Osteocyte (in vitro differentiated cells): ENCODE measurements at regions not wholly inside any gene's neighbourhood (a gene's known extent, or its start where the extent isn't known, plus 50 kb on each side); places are given as distances from the start of the nearest gene placed in this dataset.
"Not testable (repeated sequence)": the region's sequence is repeated elsewhere in the genome, so short reads cannot be mapped to it uniquely, and the experiment has no call there.

Experiments
- DNase-seq: peaks from one replicate; pipeline ENCODE4 v3.0.0; 2021; ENCODE audit warnings: mixed read lengths; ENCODE audit not compliant: unreplicated experiment; ENCODE audit errors: extremely low spot score
- H3K27ac Mint-ChIP-seq: one replicate; pipeline ENCODE4 v1.8.0; 2021; ENCODE audit warnings: mild to moderate bottlenecking, mixed read lengths; ENCODE audit not compliant: unreplicated experiment
- H3K27me3 Mint-ChIP-seq: one replicate; pipeline ENCODE4 v1.8.0; 2021; ENCODE audit warnings: mixed read lengths; ENCODE audit not compliant: unreplicated experiment
- H3K36me3 Mint-ChIP-seq: one replicate; pipeline ENCODE4 v1.8.0; 2021; ENCODE audit warnings: mixed read lengths; ENCODE audit not compliant: unreplicated experiment
- H3K4me1 Mint-ChIP-seq: one replicate; pipeline ENCODE4 v1.8.0; 2021; ENCODE audit warnings: mixed read lengths; ENCODE audit not compliant: unreplicated experiment
- H3K4me3 Mint-ChIP-seq: one replicate; pipeline ENCODE4 v1.8.0; 2021; ENCODE audit warnings: mild to moderate bottlenecking, moderate library complexity, mixed read lengths; ENCODE audit not compliant: unreplicated experiment
- H3K9me3 Mint-ChIP-seq: one replicate; pipeline ENCODE4 v1.8.0; 2021; ENCODE audit warnings: mixed read lengths; ENCODE audit not compliant: unreplicated experiment
- TF ChIP-seq, protein P1 (sequence below): fragments of 200-600 bp; sonication (generic); IDR thresholded peaks from 2 replicates; pipeline ENCODE4 v1.5.0; 2021; ENCODE audit warnings: antibody characterized with exemption, mild to moderate bottlenecking, moderate library complexity

DNA sequence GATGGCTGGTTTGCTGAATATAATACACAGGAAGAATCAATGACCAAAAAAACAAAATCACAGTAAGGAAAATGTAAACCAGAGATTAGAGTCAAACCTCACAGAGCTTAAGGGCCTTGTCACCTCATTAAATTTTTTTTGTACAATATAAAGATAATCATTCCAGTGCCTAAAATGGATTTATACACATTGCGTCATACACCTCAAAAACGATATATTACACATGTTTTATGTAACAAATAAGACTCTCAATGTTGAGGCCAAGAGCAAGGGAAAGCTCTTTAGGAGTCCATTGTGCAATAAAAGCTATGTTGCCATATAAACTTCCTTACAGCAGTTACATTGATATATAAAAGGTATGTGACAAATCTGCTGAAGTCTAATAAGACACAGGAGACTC is 856.7 kb upstream of the SLITRK1 start:
- H3K27me3 Mint-ChIP-seq: peaks cover 9% of the 10 kb centered on the region
- H3K9me3 Mint-ChIP-seq: no peaks in the 10 kb centered on the region
- DNase-seq: no peak
- H3K4me3 Mint-ChIP-seq: no peak overlapping the region
- H3K4me1 Mint-ChIP-seq: no peaks in the 10 kb centered on the region
- no peak overlapping the region for H3K27ac Mint-ChIP-seq
- TF ChIP-seq, protein P1, sequence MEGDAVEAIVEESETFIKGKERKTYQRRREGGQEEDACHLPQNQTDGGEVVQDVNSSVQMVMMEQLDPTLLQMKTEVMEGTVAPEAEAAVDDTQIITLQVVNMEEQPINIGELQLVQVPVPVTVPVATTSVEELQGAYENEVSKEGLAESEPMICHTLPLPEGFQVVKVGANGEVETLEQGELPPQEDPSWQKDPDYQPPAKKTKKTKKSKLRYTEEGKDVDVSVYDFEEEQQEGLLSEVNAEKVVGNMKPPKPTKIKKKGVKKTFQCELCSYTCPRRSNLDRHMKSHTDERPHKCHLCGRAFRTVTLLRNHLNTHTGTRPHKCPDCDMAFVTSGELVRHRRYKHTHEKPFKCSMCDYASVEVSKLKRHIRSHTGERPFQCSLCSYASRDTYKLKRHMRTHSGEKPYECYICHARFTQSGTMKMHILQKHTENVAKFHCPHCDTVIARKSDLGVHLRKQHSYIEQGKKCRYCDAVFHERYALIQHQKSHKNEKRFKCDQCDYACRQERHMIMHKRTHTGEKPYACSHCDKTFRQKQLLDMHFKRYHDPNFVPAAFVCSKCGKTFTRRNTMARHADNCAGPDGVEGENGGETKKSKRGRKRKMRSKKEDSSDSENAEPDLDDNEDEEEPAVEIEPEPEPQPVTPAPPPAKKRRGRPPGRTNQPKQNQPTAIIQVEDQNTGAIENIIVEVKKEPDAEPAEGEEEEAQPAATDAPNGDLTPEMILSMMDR: no peak
- no peaks in the 10 kb centered on the region for H3K36me3 Mint-ChIP-seq

DNA sequence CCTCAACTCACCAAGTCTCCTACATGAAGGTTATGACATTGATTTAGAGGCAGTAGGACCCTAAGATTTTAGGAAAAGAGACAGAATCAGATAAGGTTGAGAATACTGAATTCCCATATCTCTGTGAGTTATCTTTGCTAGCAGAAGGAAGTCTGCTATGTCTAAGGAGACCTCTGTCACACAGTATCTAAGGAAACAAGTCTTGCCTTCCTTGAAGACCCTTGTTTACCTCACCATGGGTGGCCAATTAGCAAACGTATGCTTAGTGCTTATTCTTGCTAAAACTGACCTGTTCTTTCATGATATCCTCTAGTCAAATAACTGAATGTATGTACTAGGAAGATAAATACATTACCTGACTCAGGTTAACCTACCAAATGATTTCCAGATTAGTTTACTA is 855.4 kb upstream of the SLITRK1 start:
- Mint-ChIP-seq H3K27me3 (peaks cover 6% of the 10 kb centered on the region), H3K27ac (no peak overlapping the region), H3K4me1 (no peaks in the 10 kb centered on the region), H3K4me3 (no peak overlapping the region), H3K9me3 (no peaks in the 10 kb centered on the region), H3K36me3 (no peaks in the 10 kb centered on the region)
- TF ChIP-seq, protein P1: no peak
- DNase-seq: no peak

DNA sequence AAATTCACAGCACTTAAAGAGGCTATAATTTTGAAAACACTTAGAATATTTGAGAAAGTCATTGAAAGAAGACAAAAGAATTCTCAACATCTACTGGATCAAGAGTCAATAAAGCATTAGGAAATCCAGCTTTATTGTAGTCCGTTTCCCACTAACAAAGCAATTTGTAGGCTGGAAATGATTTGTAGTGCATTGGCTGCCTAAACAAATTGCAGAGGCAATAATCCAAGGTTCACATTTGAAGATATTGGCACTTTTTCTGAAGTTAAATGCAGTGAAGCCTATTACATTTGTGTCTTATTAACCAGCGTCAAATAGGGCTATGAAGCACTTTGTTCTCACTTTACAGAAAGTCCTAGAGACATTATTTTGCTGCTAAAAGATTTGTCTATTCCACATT is 848.1 kb upstream of the SLITRK1 start:
- Mint-ChIP-seq H3K9me3 (no peaks in the 10 kb centered on the region), H3K27ac (no peak overlapping the region), H3K27me3 (no peaks in the 10 kb centered on the region), H3K36me3 (no peaks in the 10 kb centered on the region), H3K4me3 (no peak overlapping the region), H3K4me1 (no peaks in the 10 kb centered on the region)
- no peak for DNase-seq
- TF ChIP-seq, protein P1: no peak

DNA sequence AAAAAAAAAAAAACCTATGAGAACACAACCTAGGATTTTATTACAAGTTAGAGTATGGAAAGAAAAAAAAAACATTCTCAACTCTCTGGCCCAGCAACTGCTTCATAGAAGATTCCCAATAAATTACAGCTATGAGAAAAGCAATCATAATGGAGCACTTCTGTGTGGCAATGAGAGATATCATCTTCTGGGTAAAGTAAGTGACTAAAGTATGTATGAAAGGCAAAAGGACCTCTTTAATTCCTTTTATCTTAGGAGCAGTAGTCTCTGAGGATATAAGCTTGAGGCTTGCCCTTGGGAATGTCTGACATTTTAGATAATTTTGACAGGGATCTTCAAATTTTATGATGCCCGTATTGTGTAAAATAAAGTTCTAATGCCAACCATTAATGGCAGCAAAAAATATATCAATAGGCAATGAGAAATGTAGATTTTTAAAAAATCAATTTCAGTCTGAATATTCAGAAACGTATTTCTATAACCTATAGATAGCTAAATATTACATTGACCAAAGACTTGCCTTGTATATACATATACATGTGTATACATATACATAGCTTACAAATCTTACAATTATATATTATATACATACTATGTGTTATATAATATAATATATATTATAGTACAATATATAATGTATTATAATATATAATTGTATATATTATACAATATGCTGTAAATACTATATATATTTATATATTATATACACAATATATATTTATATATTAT is 823.9 kb upstream of the SLITRK1 start:
- no peak for DNase-seq
- peaks cover 6% of the 10 kb centered on the region for H3K9me3 Mint-ChIP-seq
- no peak overlapping the region for H3K4me3 Mint-ChIP-seq
- H3K27ac Mint-ChIP-seq: no peak overlapping the region
- no peaks in the 10 kb centered on the region for H3K36me3 Mint-ChIP-seq
- H3K4me1 Mint-ChIP-seq: peaks cover 26% of the 10 kb centered on the region
- TF ChIP-seq, protein P1: no peak
- H3K27me3 Mint-ChIP-seq: no peaks in the 10 kb centered on the region

DNA sequence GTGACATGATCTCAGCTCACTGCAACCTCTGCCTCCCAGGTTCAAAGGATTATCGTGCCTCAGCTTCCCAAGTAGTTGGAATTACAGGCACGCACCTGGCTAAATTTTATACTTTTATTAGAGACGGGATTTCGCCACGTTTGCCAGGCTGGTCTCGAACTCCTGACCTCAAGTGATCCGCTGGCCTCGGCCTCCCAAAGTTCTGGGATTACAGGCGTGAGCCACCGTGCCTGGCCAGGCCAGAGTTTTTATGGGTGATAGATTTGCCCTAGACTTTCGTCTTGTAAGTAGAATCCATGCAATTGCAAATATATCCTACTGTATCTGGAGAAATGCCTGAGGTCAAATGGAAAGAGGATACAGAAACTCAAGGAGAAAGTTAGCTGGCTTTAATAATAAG is 819.9 kb upstream of the SLITRK1 start:
- TF ChIP-seq, protein P1: no peak
- H3K27ac Mint-ChIP-seq: no peak overlapping the region
- no peak for DNase-seq
- no peaks in the 10 kb centered on the region for H3K27me3 Mint-ChIP-seq
- peaks cover 26% of the 10 kb centered on the region for H3K4me1 Mint-ChIP-seq
- peaks cover 14% of the 10 kb centered on the region for H3K9me3 Mint-ChIP-seq
- no peaks in the 10 kb centered on the region for H3K36me3 Mint-ChIP-seq
- no peak overlapping the region for H3K4me3 Mint-ChIP-seq

DNA sequence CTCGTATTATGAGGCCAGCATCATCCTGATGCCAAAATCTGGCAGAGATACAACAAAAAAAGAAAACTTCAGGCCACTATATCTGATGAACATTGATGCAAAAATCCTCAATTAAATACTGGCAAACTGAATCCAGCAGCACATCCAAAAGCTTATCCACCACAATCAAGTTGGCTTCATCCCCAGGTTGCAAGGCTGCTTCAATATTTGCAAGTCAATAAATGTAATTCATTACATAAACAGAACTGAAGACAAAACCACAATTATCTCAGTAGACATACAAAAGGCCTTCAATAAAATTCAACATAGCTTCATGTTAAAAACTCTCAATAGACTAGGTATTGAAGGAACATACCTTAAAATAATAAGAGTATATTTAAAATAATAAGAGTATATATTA is 815.3 kb upstream of the SLITRK1 start:
- not testable (repeated sequence) for H3K4me3 Mint-ChIP-seq, H3K27me3 Mint-ChIP-seq, H3K9me3 Mint-ChIP-seq, H3K27ac Mint-ChIP-seq, H3K4me1 Mint-ChIP-seq, DNase-seq, H3K36me3 Mint-ChIP-seq
